CD4-positive, alpha-beta T cell treated with Interleukin-12 subunit alpha and Interleukin-12 subunit beta, for 1 hour (primary cell): ENCODE measurements at regions not wholly inside any gene's neighbourhood (a gene's known extent, or its start where the extent isn't known, plus 50 kb on each side); places are given as distances from the start of the nearest gene placed in this dataset.

Experiments
- DNase-seq: peaks from one replicate; pipeline ENCODE4 v3.0.0-alpha.2; 2020

- DNase-seq: no peak
Observed at GRCh38 chr6:40312213-40313015, 274.8 kb downstream of the LRFN2 start.

DNA sequence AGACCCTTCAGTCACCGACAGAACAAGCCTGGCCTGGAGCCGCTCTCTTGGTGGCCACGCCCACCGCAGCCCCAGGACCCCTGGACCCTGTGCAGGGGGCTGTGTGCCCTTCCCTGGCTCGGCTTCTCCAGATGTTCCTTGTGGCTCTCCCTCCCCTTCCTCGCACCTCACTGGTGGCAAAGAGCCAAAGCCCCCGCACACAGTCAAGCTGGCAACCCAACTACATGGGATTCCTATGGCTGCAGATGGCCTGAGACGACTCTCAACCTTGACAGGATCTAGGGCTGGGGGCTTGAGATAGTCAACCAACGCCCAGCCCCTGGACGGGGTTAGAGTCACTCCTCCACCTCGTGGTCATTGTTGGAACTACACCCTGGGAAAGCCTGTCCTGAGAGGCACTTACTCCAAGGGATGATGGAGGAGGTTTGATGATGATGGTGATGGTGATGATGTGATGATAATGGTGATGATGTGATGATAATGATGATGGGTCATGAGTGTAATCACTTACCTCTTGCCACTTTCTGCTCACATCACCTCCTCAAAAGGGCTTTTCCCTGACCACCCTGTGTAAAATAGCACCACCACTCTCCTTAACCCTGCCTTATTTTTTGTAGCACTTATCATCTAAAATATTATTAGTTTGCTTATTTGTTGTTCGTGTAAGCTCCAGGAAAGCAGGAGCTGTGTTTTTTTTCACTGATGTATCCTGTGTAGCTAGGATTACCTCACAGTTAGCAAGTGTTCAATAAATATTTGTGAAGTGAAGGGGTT is 278.4 kb downstream of the LRFN2 start:
- peak; percentile 46 for DNase-seq

- DNase-seq: no peak
Observed at GRCh38 chr6:40307712-40308111, 279.5 kb downstream of the LRFN2 start.

DNA sequence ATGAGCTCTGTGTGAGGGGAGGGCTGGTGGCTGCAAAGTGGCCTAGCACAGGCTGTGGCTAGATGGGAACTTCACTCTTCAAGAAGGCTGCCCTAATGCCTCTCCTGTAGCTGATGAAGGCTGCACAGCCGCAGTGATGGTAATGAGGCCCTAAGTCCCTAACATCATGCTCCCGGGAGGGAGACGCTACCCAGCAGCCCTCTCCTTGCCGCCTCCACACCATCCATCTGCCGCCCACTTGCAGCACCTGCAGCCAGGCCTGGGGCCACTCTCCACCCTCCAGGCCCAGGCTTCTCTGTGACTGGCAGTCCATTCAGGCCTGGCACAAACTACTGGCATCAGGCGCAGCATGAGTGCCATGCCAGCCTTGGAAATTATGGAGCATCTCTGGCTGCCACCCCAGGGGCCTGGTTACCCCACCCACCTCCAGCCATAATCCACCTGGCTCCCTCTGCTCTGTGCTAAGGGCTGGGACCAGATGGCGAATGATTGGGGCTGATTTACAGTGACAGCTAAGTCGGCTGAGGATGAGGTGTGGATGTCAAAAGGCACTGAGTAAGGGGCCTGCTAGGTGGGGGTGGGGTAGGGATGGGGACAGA is 284.2 kb downstream of the LRFN2 start:
- no peak for DNase-seq

- DNase-seq: no peak
Observed at GRCh38 chr6:40299681-40300080, 287.5 kb downstream of the LRFN2 start.

DNA sequence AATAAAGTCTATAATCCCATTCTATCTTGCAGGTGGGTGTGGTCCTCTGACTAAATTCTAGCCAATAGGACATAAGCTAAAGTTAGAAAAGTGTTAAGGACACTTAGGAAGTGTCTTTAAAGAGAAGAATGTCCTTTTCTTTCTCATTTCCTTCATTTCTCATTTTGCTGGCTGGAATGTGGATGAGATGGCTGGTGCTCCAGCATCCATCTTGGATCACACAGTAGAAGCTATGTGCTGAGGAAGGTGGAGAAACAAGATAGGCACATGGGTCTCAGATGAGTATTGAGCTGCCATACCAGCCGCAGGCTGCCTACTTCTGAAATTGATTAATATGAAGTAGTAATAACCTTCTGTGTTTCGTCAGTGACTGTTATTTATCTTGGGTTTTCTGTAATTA is 289.0 kb downstream of the LRFN2 start:
- DNase-seq: no peak

DNA sequence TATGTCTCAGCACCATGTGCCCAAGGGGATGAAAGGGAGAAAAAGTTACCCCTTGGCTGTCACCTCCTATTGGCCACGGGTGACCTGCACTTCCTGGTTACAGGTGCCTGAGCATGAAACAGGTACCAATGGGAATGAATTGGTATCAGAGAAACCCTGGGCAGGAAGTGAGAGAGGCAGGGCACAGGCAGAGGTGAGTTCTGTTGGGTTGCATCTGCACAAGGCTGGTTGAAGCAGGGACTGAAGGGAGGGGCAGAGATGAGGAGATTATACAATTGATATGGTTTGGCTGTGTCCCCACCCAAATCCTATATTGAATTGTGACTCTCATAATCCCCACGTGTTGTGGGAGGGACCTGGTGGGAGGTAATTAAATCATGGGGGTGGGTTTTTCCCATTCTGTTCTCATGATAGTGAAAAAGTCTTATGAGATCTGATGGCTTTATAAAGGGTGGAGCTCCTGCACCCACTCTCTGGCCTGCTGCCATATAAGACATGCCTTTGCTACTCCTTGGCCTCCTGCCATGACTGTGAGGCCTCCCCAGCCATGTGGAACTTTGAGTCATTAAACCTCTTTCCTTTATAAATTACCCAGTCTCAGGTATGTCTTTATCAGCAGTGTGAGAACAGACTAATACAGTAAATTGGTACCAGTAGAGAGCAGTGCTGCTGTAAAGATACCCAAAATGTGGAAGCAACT is 291.8 kb downstream of the LRFN2 start:
- no peak for DNase-seq

- no peak for DNase-seq
Observed at GRCh38 chr6:40293460-40294185, 293.5 kb downstream of the LRFN2 start.

GRCh38 chr6:40293060-40293459 is 294.1 kb downstream of the LRFN2 start:
- DNase-seq: no peak

- no peak for DNase-seq
Observed at GRCh38 chr6:40290816-40291215, 296.3 kb downstream of the LRFN2 start.

GRCh38 chr6:40288919-40289318 is 298.2 kb downstream of the LRFN2 start:
- DNase-seq: no peak

DNA sequence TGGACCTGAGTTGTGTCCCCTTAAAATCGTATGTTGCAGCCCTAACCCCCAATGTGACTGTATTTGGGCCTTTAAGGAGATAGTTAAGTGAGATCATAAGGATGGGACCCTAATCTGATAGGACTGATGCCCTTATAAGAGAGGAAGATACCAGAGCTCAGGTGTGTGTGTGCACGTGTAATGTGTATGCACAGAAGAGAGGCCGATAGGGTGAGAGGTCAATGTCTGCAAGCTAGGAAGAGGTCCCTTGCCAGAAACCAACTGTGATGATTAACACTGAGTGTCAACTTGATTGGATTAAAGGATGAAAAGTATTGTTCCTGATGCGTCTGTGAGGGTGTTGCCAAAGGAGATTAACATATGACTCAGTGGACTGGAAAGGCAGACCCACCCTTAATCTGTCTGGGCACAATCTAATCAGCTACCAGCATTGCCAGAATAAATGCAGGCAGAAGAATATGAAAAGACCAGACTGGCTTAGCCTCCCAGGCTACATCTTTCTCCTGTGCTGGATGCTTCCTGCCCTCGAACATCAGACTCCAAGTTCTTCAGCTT is 299.8 kb downstream of the LRFN2 start:
- DNase-seq: no peak

GRCh38 chr6:40286721-40287120 is 300.4 kb downstream of the LRFN2 start:
- no peak for DNase-seq

- DNase-seq: no peak
Observed at GRCh38 chr6:40285996-40286395, 301.2 kb downstream of the LRFN2 start.

DNA sequence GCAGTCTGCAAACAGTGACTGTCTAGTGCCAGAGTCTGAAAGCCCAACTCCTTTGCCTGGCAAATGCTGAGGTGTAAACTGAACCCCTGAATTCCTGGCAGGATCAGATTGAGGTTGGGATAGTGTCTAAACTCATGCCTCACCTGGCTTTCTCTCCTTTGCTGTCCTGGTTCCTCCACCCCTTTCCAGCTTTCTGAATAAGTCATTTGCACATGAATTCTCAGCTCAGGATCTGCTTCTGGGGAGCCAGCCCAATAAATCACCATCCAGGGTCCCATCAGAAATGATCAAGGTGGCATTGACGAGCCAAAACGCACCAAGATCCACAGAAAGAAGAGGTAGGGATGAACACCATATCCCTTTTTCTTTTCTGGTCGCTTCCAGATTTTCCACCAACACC is 301.6 kb downstream of the LRFN2 start:
- no peak for DNase-seq

DNA sequence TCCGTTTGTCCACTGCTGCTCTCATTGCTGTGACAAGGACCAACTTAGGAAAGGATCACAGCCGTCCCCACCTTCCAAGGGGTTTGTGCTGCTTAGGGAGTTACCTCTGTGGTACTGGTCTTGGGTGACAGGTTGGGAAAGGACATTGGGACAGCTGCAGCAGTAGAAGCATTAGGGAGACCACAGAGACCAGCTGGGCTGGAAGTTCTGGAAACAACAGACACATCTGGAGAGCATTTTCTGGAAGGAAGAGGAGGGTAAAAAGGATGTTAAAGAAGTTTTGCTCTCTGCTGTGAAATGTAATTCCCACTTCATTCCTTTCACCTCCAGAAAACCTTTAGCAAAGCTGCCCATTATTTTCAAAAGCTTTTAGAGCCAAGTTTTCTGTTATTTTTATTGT is 304.2 kb downstream of the LRFN2 start:
- DNase-seq: no peak

GRCh38 chr6:40281402-40281801 is 305.8 kb downstream of the LRFN2 start:
- no peak for DNase-seq

DNA sequence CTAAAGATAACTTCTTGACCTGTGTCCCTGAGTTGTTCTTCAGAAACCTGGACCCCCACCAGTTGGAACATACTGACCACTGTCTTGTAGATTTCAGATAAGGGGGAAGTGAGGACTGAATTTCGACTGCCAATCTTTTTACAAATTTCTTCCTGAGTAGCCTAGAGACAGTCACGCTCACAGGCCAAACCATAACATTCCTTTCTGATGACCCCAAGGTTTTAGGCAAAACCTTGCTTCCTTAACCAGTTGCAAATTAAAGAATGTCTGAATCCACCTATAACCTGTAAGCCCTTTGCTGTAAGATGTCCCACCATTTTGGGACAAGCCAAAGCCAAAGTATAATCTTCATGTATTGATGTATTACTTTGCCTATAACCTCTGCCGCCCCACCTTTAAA is 306.9 kb downstream of the LRFN2 start:
- no peak for DNase-seq

DNA sequence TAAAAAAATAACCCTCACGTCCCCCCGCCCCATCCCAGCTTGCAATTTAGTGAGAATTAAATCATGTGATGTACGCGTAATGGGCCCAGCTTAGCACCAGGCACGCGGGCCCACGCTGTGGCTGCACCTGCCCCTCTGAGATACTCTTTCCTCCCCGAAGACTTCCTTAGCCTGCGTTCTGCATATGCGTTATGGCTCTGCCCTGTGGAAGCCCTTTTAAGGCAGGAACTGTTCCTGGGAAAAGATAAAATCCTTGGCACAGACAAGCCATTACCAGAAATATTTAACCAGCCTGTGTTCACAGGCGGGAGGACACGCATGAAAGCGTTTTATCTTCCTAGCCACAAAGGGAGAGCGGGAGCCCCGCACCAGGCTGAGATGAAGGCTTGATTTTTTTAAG is 311.0 kb downstream of the LRFN2 start:
- DNase-seq: no peak

GRCh38 chr6:40274058-40274457 is 313.1 kb downstream of the LRFN2 start:
- DNase-seq: no peak

DNA sequence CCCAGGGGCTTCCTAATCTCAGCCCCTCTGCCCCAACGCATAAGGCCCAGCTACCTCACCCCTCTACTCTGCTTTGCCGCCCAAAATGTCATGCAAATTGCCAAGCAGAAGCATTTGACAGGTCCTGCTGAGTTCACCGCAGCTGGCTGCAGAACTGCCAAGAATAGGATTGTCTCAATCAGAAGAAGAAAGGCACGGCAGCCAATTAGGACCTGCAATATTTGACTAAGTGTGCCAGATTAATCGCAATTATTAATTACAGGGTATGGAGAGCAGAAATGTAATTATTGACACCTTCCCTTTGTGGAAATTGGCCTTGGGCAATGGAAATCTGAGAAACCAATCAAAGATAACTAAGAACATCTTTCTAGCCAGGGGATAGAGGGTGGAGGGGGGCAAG is 318.6 kb downstream of the LRFN2 start:
- no peak for DNase-seq

DNA sequence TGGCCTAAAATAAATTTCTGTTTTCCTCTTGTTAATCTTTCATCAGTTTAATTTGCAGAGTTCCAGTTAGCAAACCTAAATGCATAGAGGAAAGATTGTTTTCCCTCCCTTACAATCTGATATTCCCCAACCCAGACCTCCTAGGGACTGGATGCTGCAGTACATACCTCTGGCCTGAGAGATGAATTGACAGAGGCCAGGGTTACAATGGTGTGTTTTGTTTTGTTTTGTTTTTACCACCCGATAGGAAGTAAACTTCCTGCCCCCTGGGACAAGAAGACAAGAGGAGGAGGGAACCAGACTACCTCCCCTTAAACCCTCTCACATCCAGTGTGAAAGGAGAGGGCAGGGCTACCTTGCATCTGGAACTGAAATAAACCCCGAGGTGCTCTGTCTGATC is 319.0 kb downstream of the LRFN2 start:
- DNase-seq: no peak
